Adrenal gland (tissue), 9 donors: ENCODE measurements at regions not wholly inside any gene's neighbourhood (a gene's known extent, or its start where the extent isn't known, plus 50 kb on each side); places are given as distances from the start of the nearest gene placed in this dataset.

Experiments used
- DNase-seq, 7 donors: peaks; one replicate each; pipeline ENCODE4 v3.0.0-alpha.2; 2019 to 2020
- H3K27ac ChIP-seq, 5 donors: fragments of 200-600 bp; sonication (generic) in 4 of 5; 1 replicate in 3 of 5; 2 replicates in 2 of 5; pipeline versions ENCODE4 v1.5.1 to v1.8.0; 2016 to 2020; ENCODE audit warnings: mild to moderate bottlenecking in 1 of 5
- H3K27me3 ChIP-seq: fragments of 200-600 bp; 2 replicates; pipeline ENCODE4 v1.8.0; 2021
- H3K36me3 ChIP-seq, 2 donors: fragments of 200-600 bp; replicated peaks in 1 of 2; 1 replicate in 1 of 2; 2 replicates in 1 of 2; pipeline versions ENCODE4 v1.5.1 to v1.8.0; 2018 to 2022
- H3K4me1 ChIP-seq, 2 donors: fragments of 200-600 bp; replicated peaks in 1 of 2; 1 replicate in 1 of 2; 2 replicates in 1 of 2; pipeline versions ENCODE4 v1.5.1 to v1.8.0; 2018 to 2021
- H3K4me3 ChIP-seq, 4 donors: fragments of 200-600 bp; sonication (generic) in 3 of 4; one replicate each; pipeline ENCODE4 v1.5.1; 2016 to 2018
- H3K9me3 ChIP-seq, 3 donors: fragments of 200-600 bp; sonication (generic) in 1 of 3; replicated peaks in 1 of 3; 1 replicate in 2 of 3; 2 replicates in 1 of 3; pipeline versions ENCODE4 v1.5.1 to v1.8.0; 2016 to 2021
- POLR2A ChIP-seq, 2 donors: fragments of 450-650 bp; IDR thresholded peaks; one replicate each; pipeline ENCODE4 v1.6.1; 2017; ENCODE audit warnings: antibody characterized with exemption in 2 of 2, mild to moderate bottlenecking in 2 of 2, moderate library complexity in 1 of 2
- WGBS, 4 donors: extraction: QIAGEN DNeasy Blood & Tissue Kit in 2 of 4; methylation state at CpG; one replicate each; pipeline versions ENCODE4 v1.1.5 to v1.1.7; 2013 to 2017; 5-methylcytosine and 5-hydroxymethylcytosine counted together
- intact Hi-C, 2 donors: fragments of 100-400 bp; cut with DNase I; formaldehyde crosslinking; loops; one replicate each; pipeline versions ENCODE4 v1.14.1 to v1.15.0; 2022 to 2023
- TF ChIP-seq, protein P1 (sequence below), 6 experiments: fragments of 450-650 bp in 4 of 6; fragments of 200-600 bp in 2 of 6; sonication (generic) in 1 of 6; IDR thresholded peaks; 1 replicate in 5 of 6; 2 replicates in 1 of 6; pipeline versions ENCODE4 v1.5.1 to v1.8.0; 2016 to 2021; ENCODE audit warnings: antibody characterized with exemption in 6 of 6, mild to moderate bottlenecking in 2 of 6, moderate library complexity in 1 of 6
- donor health status: healthy with polysubstance abuse.
- donor health status: Bipolar disorder and iron deficiency.
- donor health status: DM: yes; HTN: yes; CAD: no.
- donor health status: DM: no; HTN: no; CAD: no.
- donor health status: DM: no; HTN: no; CAD: no.

DNA sequence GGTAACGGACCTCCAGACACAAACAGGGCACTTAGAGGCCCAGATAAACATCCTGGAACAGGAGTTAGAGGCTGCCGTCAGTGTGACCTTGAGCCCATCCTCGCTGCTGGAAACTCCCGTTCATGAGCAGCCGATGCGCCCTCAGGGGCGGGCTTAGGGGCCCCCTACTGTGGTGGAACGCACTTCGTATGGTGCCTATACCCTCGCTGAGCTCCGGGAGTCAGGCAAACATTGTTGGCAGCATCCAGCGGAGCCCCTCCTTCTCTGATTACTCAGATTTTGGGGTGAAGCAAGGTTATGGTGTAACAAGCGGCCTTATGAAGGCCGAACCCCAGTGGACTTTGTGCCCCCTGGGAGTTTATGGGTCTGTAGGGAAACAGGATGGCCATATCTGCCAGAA, 205.3 kb upstream of the SYT4 start:
- Histone ChIP-seq H3K4me1 (no peaks in the 10 kb centered on the region), H3K27me3 (no peaks in the 10 kb centered on the region), H3K36me3 (no peaks in the 10 kb centered on the region), H3K4me3 (no peak overlapping the region), H3K9me3 (no peaks in the 10 kb centered on the region), H3K27ac (no peak overlapping the region)
- intact Hi-C loops: no loop called here
- TF ChIP-seq POLR2A (IDR thresholded peaks at IDR 0.05): no peak
- TF ChIP-seq, protein P1, sequence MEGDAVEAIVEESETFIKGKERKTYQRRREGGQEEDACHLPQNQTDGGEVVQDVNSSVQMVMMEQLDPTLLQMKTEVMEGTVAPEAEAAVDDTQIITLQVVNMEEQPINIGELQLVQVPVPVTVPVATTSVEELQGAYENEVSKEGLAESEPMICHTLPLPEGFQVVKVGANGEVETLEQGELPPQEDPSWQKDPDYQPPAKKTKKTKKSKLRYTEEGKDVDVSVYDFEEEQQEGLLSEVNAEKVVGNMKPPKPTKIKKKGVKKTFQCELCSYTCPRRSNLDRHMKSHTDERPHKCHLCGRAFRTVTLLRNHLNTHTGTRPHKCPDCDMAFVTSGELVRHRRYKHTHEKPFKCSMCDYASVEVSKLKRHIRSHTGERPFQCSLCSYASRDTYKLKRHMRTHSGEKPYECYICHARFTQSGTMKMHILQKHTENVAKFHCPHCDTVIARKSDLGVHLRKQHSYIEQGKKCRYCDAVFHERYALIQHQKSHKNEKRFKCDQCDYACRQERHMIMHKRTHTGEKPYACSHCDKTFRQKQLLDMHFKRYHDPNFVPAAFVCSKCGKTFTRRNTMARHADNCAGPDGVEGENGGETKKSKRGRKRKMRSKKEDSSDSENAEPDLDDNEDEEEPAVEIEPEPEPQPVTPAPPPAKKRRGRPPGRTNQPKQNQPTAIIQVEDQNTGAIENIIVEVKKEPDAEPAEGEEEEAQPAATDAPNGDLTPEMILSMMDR (IDR thresholded peaks at IDR 0.05): no peak
- WGBS, 4 donors: 52 to 71% (median 66%) methylated on average over 6 to 14 of the region's 14 CpGs
- DNase-seq: no peak

DNA sequence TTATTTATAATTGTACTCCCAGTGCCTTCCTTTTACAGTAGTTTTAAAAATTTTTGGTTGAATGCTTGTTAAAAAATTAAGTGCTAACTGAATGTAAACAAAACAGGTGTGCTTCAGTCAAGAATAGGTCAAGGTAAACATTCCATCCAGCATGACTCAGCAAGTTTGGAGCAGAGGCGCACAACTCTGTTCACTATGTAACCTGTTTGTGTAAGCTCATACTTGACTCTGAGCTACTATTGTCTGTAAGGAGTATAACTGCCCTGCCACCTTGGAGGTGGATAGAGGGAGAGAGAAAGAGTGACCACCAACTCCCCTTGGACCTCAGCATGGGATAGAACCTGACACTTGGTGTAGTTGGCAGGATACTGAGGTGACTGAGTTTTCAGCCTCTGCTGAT, 207.4 kb upstream of the SYT4 start:
- H3K36me3 ChIP-seq: no peaks in the 10 kb centered on the region
- 88 to 100% (median 93%) methylated on average over 1 of the region's 1 CpG for WGBS, 4 donors
- TF ChIP-seq, protein P1 (IDR thresholded peaks at IDR 0.05): no peak
- no peak for TF ChIP-seq POLR2A (IDR thresholded peaks at IDR 0.05)
- H3K4me3 ChIP-seq: no peak overlapping the region
- H3K27ac ChIP-seq: no peak overlapping the region
- no peak for DNase-seq
- no peaks in the 10 kb centered on the region for H3K27me3 ChIP-seq
- H3K4me1 ChIP-seq: no peaks in the 10 kb centered on the region
- intact Hi-C loops: no loop called here
- H3K9me3 ChIP-seq: no peaks in the 10 kb centered on the region

DNA sequence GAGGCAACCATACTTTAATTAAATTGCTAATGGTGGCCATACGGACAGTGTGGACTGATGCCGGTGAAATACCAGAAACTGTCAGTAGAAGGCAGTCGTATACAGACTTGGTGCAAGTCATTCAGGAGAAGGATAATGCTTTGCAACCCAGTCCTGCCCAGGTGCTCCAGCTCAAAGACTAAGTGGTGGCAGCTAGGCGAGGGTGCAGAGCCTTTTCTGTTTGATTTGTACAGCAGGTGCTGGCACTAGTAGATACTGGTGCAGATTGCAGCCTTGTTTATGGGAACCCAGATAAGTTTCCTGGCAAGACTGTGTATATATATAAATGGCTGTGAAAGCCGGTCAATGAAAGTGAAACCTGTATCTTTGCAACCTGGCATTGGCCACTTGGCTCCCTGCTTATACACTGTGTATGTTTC, 208.3 kb upstream of the SYT4 start:
- Histone ChIP-seq H3K27me3 (no peaks in the 10 kb centered on the region), H3K9me3 (no peaks in the 10 kb centered on the region), H3K4me3 (no peak overlapping the region), H3K36me3 (no peaks in the 10 kb centered on the region), H3K27ac (no peak overlapping the region), H3K4me1 (no peaks in the 10 kb centered on the region)
- DNase-seq: no peak
- no peak for TF ChIP-seq POLR2A (IDR thresholded peaks at IDR 0.05)
- TF ChIP-seq, protein P1 (IDR thresholded peaks at IDR 0.05): no peak
- intact Hi-C loops: no loop called here
- WGBS, 4 donors: 79 to 91% (median 87%) methylated on average over 5 of the region's 5 CpGs

DNA sequence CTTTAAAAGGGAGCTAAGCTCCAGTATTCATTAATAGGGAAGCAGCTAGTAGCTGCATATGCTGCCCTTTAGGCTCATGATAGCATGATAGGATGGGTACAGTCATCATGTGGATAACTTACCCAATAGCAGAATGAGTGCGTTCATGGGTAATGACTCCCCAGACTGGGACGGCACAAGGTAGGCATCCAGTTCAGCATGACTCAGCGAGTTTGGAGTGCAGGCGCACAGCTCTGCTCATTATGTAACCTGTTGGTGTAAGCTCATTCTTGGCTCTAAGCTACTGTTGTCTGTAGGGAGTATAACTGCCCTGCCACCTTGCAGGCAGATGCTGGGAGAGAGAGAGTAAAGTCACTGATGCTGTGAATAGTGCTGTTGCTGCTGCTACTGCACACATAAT, 209.2 kb upstream of the SYT4 start:
- WGBS, 4 donors: 87 to 100% (median 92%) methylated on average over 2 to 4 of the region's 4 CpGs
- intact Hi-C loops: no loop called here
- Histone ChIP-seq H3K27ac (no peak overlapping the region), H3K4me1 (no peaks in the 10 kb centered on the region), H3K9me3 (no peaks in the 10 kb centered on the region), H3K4me3 (no peak overlapping the region), H3K36me3 (no peaks in the 10 kb centered on the region), H3K27me3 (no peaks in the 10 kb centered on the region)
- DNase-seq: no peak
- TF ChIP-seq, protein P1 (IDR thresholded peaks at IDR 0.05): no peak
- no peak for TF ChIP-seq POLR2A (IDR thresholded peaks at IDR 0.05)
